ENCODE measurements at regions not wholly inside any gene's neighbourhood (a gene's known extent, or its start where the extent isn't known, plus 50 kb on each side); places are given as distances from the start of the nearest gene placed in this dataset.
"Not testable (repeated sequence)": the region's sequence is repeated elsewhere in the genome, so short reads cannot be mapped to it uniquely, and the experiment has no call there.

DNA sequence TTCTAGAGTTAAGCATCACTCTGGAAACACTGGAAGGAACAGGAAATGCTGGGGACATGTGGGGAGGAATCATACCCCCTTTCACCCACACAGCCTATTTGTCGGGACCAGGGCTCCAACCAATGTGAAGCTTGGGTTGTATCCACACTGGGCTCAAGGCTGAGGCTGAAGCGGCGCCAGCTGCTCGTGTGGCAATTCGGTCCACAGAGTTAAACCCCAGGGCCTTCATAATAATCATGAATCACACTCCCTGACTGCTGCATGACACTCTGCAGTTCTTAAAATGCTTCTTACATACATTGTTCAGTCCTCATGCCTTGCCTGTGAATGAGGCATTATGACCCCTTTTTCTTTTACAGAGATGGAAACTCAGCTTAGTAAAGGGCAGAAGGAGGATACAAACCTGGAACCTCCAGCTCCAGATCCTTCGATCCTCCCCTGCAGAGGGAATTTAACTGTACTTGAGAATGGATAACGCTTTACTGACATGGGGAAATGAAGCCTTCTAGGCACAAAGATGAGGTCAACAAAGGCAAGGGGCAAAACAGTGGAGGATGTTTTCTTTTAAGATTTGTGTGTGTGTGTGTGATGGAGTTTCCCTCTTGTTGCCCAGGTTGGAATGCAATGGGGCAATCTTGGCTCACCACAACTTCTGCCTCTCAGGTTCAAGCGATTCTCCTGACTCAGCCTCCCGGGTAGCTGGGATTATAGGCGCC is 72.7 kb downstream of the SOX9 start:
- no peak overlapping the region for H3K27ac Mint-ChIP-seq
- H3K27me3 Mint-ChIP-seq = peaks cover 1% of the 10 kb centered on the region
- H3K9me3 Mint-ChIP-seq = peaks cover 5% of the 10 kb centered on the region
- no peak overlapping the region for H3K4me3 Mint-ChIP-seq
- no peaks in the 10 kb centered on the region for H3K4me1 Mint-ChIP-seq
- peaks cover 2% of the 10 kb centered on the region for H3K36me3 Mint-ChIP-seq

GRCh38 chr17:72194107-72194440 is 73.3 kb downstream of the SOX9 start:
- not testable (repeated sequence) for H3K36me3 Mint-ChIP-seq, H3K9me3 Mint-ChIP-seq, H3K27me3 Mint-ChIP-seq, H3K4me3 Mint-ChIP-seq, H3K27ac Mint-ChIP-seq, H3K4me1 Mint-ChIP-seq

GRCh38 chr17:72199256-72199655 is 78.4 kb downstream of the SOX9 start:
- Mint-ChIP-seq H3K36me3 (peaks cover 2% of the 10 kb centered on the region), H3K9me3 (peaks cover 10% of the 10 kb centered on the region), H3K4me3 (no peak overlapping the region), H3K4me1 (no peaks in the 10 kb centered on the region), H3K27me3 (peaks cover 4% of the 10 kb centered on the region), H3K27ac (no peak overlapping the region)

DNA sequence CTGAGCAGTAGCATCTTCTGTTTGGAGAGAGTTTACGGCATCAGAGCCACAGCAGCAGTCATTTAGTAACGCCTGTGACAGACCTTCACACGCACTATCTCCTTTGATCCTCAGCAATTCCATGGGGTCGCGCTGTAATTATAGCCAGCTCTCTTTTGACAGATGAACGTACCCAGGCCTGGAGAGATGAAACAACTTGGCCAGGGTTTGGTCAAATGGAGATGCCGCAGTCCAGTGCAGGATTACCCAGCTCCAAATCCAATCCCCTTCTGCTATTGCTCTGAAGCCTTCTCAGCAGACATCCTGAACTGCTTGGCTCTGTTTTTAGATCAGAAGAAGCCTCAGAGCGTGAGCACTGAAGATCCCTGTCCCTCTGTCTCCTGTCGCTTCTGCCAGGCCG is 83.9 kb downstream of the SOX9 start:
- H3K4me1 Mint-ChIP-seq = no peaks in the 10 kb centered on the region
- peaks cover under 1% of the 10 kb centered on the region for H3K9me3 Mint-ChIP-seq
- H3K27me3 Mint-ChIP-seq = peaks cover 11% of the 10 kb centered on the region

GRCh38 chr17:72205357-72205756 is 84.5 kb downstream of the SOX9 start:
- no peaks in the 10 kb centered on the region for H3K36me3 Mint-ChIP-seq

More for the DNA sequence above, 83.9 kb downstream of the SOX9 start:
- no peak overlapping the region for H3K27ac Mint-ChIP-seq
- H3K36me3 Mint-ChIP-seq = no peaks in the 10 kb centered on the region
- no peak overlapping the region for H3K4me3 Mint-ChIP-seq

DNA sequence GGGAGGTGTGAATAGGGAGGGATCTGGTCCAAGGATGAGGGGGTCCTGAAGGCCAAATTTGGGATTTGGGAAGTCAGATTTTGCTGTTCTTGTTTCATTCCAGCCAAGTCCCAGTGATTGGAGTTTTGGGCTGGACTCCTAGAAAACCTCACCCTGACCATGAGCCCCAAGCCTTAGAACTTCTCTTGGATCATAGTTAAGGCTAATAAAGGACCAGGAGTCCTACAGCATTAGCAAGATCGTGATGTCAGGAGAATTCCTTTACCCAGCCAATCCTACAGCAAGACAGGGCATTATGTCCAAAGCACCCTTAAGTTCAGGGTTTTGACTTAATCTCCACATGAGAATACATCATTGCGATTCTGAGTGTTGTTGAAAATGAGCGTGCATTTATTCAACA is 85.0 kb downstream of the SOX9 start:
- Mint-ChIP-seq H3K27me3 (peaks cover 11% of the 10 kb centered on the region), H3K4me3 (no peak overlapping the region), H3K27ac (no peak overlapping the region), H3K36me3 (no peaks in the 10 kb centered on the region), H3K4me1 (no peaks in the 10 kb centered on the region), H3K9me3 (no peaks in the 10 kb centered on the region)

More at GRCh38 chr17:72205357-72205756, 84.5 kb downstream of the SOX9 start:
- Mint-ChIP-seq H3K4me1 (no peaks in the 10 kb centered on the region), H3K27me3 (peaks cover 11% of the 10 kb centered on the region), H3K27ac (no peak overlapping the region), H3K9me3 (no peaks in the 10 kb centered on the region), H3K4me3 (no peak overlapping the region)

- Mint-ChIP-seq H3K27me3 (peaks cover 11% of the 10 kb centered on the region), H3K9me3 (no peaks in the 10 kb centered on the region), H3K4me1 (no peaks in the 10 kb centered on the region), H3K36me3 (no peaks in the 10 kb centered on the region), H3K4me3 (no peak overlapping the region), H3K27ac (no peak overlapping the region)
Measured at GRCh38 chr17:72206376-72206775, 85.6 kb downstream of the SOX9 start.

GRCh38 chr17:72208832-72209231 is 88.0 kb downstream of the SOX9 start:
- H3K9me3 Mint-ChIP-seq = peaks cover 4% of the 10 kb centered on the region

DNA sequence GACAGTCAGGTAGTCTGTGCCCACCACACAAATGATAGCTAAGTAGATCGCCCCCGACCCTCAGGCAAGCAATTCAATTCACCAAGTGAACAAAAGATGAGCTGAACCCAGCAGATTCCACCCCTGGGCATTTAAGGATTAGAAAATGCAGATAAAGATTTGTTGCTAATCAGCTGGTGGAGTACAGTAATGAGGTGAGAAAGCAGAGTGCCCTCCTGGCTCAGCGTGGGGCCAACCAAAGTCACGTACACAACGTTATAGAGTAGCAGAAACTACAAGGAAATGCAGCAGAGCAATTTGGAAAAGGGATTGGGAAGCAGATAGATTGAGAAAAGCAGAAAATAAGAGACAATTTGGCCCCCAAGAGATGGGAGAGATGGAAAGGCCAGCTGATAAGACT is 91.2 kb downstream of the SOX9 start:
- peaks cover 3% of the 10 kb centered on the region for H3K27me3 Mint-ChIP-seq
- H3K4me1 Mint-ChIP-seq = no peaks in the 10 kb centered on the region
- H3K4me3 Mint-ChIP-seq = no peak overlapping the region
- peaks cover 4% of the 10 kb centered on the region for H3K9me3 Mint-ChIP-seq
- H3K36me3 Mint-ChIP-seq = no peaks in the 10 kb centered on the region
- no peak overlapping the region for H3K27ac Mint-ChIP-seq

More at GRCh38 chr17:72208832-72209231, 88.0 kb downstream of the SOX9 start:
- Mint-ChIP-seq H3K27ac (no peak overlapping the region), H3K4me3 (no peak overlapping the region), H3K36me3 (no peaks in the 10 kb centered on the region), H3K4me1 (no peaks in the 10 kb centered on the region), H3K27me3 (peaks cover 9% of the 10 kb centered on the region)

DNA sequence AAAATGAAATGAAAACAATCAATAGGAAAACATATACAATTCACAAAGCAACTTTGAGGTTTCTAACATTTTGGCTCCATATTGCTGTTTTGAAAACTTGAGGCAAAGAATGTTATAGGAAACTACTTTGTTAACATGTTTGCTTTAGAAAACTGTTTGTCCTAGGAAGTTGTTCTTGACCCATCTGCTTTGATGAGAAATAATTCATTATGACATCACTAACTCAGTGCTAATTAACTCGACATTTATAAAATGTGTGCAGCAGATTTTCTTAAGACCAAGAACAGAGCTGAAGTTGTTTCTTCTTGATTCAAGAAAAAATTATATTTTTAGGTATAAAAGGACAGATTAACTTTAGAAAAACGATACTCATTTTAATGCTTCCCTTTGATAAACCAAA is 94.7 kb downstream of the SOX9 start:
- Mint-ChIP-seq H3K4me3 (no peak overlapping the region), H3K4me1 (no peaks in the 10 kb centered on the region), H3K9me3 (peaks cover 10% of the 10 kb centered on the region), H3K27me3 (peaks cover 21% of the 10 kb centered on the region), H3K27ac (no peak overlapping the region), H3K36me3 (no peaks in the 10 kb centered on the region)

DNA sequence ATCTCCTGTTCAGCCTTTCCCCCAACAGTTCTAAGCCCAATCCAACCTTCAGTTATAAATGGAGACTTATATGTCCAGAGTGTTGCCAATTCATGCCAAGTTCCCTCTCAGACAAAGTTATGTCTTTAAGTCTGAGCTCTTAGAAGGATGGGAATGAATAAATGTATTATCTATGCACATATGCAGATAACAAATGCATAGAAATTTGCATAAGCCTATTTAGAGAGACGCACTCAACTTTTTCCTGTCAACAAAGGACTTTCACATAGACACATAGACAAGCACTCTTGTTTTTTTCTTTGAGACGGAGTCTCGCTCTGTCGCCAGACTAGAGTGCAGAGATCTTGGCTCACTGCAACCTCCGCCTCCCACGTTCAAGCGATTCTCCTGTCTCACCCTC is 95.1 kb downstream of the SOX9 start:
- no peak overlapping the region for H3K27ac Mint-ChIP-seq
- H3K9me3 Mint-ChIP-seq = peaks cover 10% of the 10 kb centered on the region
- H3K4me3 Mint-ChIP-seq = no peak overlapping the region
- H3K36me3 Mint-ChIP-seq = no peaks in the 10 kb centered on the region
- H3K4me1 Mint-ChIP-seq = no peaks in the 10 kb centered on the region
- H3K27me3 Mint-ChIP-seq = peaks cover 25% of the 10 kb centered on the region

GRCh38 chr17:72219137-72219823 is 98.5 kb downstream of the SOX9 start:
- Mint-ChIP-seq H3K36me3 (no peaks in the 10 kb centered on the region), H3K27me3 (peaks cover 31% of the 10 kb centered on the region), H3K9me3 (peaks cover 6% of the 10 kb centered on the region), H3K4me3 (no peak overlapping the region), H3K27ac (no peak overlapping the region), H3K4me1 (no peaks in the 10 kb centered on the region)

- Mint-ChIP-seq H3K9me3 (peaks cover 6% of the 10 kb centered on the region), H3K36me3 (no peaks in the 10 kb centered on the region), H3K27ac (no peak overlapping the region), H3K27me3 (peaks cover 31% of the 10 kb centered on the region), H3K4me1 (no peaks in the 10 kb centered on the region), H3K4me3 (no peak overlapping the region)
Measured at GRCh38 chr17:72219824-72220493, 99.1 kb downstream of the SOX9 start.

GRCh38 chr17:72222661-72223380 is 102.0 kb downstream of the SOX9 start:
- no peaks in the 10 kb centered on the region for H3K36me3 Mint-ChIP-seq
- H3K27ac Mint-ChIP-seq = no peak overlapping the region
- no peak overlapping the region for H3K4me3 Mint-ChIP-seq
- peaks cover 27% of the 10 kb centered on the region for H3K27me3 Mint-ChIP-seq
- no peaks in the 10 kb centered on the region for H3K4me1 Mint-ChIP-seq
- H3K9me3 Mint-ChIP-seq = peaks cover 9% of the 10 kb centered on the region

- Mint-ChIP-seq H3K4me3 (no peak overlapping the region), H3K4me1 (no peaks in the 10 kb centered on the region), H3K27me3 (peaks cover 20% of the 10 kb centered on the region), H3K36me3 (no peaks in the 10 kb centered on the region), H3K27ac (no peak overlapping the region), H3K9me3 (peaks cover 4% of the 10 kb centered on the region)
Measured at GRCh38 chr17:72223866-72224291, 103.1 kb downstream of the SOX9 start.

GRCh38 chr17:72226322-72226721 is 105.5 kb downstream of the SOX9 start:
- no peaks in the 10 kb centered on the region for H3K4me1 Mint-ChIP-seq
- H3K9me3 Mint-ChIP-seq = peaks cover 3% of the 10 kb centered on the region
- H3K27me3 Mint-ChIP-seq = peaks cover 3% of the 10 kb centered on the region
- H3K4me3 Mint-ChIP-seq = no peak overlapping the region
- no peaks in the 10 kb centered on the region for H3K36me3 Mint-ChIP-seq
- no peak overlapping the region for H3K27ac Mint-ChIP-seq

All from activated naive CD4-positive, alpha-beta T cell treated with anti-CD3 and anti-CD28 coated beads, Interleukin-2, amount 50 U/mL, for 24 hours (primary cell).